RWPE2 (cell line): ENCODE measurements at regions not wholly inside any gene's neighbourhood (a gene's known extent, or its start where the extent isn't known, plus 50 kb on each side); places are given as distances from the start of the nearest gene placed in this dataset.
A peak's percentile ranks its signal among the peaks of the same experiment; 100 is the strongest.

Source experiments
- ATAC-seq: fragments of 200-7000 bp; cut with Tn5 transposase; 3 replicates; pipeline ENCODE4 v1.9.1; 2021; ENCODE audit warnings: low read depth
- DNase-seq: peaks from one replicate; pipeline ENCODE4 v3.0.0-alpha.2; 2020; ENCODE audit warnings: low spot score
- H3K27ac ChIP-seq: fragments of 450-650 bp; 2 replicates; pipeline ENCODE4 v1.5.1; 2017; ENCODE audit warnings: mild to moderate bottlenecking; ENCODE audit not compliant: poor library complexity, severe bottlenecking
- H3K27me3 ChIP-seq: fragments of 250-450 bp; sonication (Bioruptor Pico); 2 replicates; pipeline ENCODE4 v1.5.1; 2021; ENCODE audit warnings: mild to moderate bottlenecking, moderate library complexity; ENCODE audit not compliant: insufficient read depth, poor library complexity, severe bottlenecking
- H3K36me3 ChIP-seq: fragments of 250-450 bp; sonication (Bioruptor Pico); 2 replicates; pipeline ENCODE4 v1.5.1; 2020; ENCODE audit warnings: low read depth, mild to moderate bottlenecking, moderate library complexity
- H3K4me1 ChIP-seq: fragments of 250-450 bp; sonication (Bioruptor Pico); 2 replicates; pipeline ENCODE4 v1.5.1; 2021; ENCODE audit warnings: mild to moderate bottlenecking, moderate library complexity; ENCODE audit not compliant: insufficient read depth, poor library complexity, severe bottlenecking
- H3K4me3 ChIP-seq: fragments of 250-450 bp; sonication (Bioruptor Pico); 2 replicates; pipeline ENCODE4 v1.5.1; 2021; ENCODE audit warnings: mild to moderate bottlenecking, moderate library complexity; ENCODE audit not compliant: severe bottlenecking
- H3K9me3 ChIP-seq: fragments of 250-450 bp; sonication (Bioruptor Pico); 2 replicates; pipeline ENCODE4 v1.5.1; 2021; ENCODE audit warnings: mild to moderate bottlenecking, moderate library complexity; ENCODE audit not compliant: severe bottlenecking
- TF ChIP-seq, protein P1 (sequence below): fragments of 450-650 bp; IDR thresholded peaks from one replicate; pipeline ENCODE4 v1.5.1; 2017; ENCODE audit warnings: mild to moderate bottlenecking, moderate library complexity; ENCODE audit not compliant: poor library complexity, severe bottlenecking

DNA sequence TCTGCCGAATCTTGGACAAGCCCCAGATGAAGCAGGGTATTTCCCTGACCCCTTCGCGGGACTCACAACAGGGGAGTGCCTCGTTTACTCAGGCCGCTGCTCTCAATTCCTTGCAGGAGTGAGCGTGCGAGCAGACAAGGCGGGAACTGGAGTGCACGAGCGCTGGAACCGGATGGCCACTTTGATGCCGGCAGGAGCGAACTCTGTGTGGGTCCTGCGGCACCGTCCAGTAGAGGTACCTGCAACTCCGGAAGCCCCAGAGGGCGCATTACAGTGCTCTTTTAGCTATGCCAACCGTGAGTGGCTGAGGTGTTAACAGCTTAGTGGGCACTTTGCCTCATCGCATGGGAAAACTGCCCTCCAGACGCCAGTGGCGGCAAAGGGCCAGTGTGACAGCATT lies 182.3 kb upstream of the ANO3 start:
- DNase-seq (no peak), ATAC-seq (no peak)
- TF ChIP-seq, protein P1, sequence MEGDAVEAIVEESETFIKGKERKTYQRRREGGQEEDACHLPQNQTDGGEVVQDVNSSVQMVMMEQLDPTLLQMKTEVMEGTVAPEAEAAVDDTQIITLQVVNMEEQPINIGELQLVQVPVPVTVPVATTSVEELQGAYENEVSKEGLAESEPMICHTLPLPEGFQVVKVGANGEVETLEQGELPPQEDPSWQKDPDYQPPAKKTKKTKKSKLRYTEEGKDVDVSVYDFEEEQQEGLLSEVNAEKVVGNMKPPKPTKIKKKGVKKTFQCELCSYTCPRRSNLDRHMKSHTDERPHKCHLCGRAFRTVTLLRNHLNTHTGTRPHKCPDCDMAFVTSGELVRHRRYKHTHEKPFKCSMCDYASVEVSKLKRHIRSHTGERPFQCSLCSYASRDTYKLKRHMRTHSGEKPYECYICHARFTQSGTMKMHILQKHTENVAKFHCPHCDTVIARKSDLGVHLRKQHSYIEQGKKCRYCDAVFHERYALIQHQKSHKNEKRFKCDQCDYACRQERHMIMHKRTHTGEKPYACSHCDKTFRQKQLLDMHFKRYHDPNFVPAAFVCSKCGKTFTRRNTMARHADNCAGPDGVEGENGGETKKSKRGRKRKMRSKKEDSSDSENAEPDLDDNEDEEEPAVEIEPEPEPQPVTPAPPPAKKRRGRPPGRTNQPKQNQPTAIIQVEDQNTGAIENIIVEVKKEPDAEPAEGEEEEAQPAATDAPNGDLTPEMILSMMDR, result no peak
- Histone ChIP-seq H3K4me3 (no peak overlapping the region), H3K4me1 (no peaks in the 10 kb centered on the region), H3K27ac (no peak overlapping the region), H3K36me3 (no peaks in the 10 kb centered on the region), H3K27me3 (no peaks in the 10 kb centered on the region), H3K9me3 (no peaks in the 10 kb centered on the region)

DNA sequence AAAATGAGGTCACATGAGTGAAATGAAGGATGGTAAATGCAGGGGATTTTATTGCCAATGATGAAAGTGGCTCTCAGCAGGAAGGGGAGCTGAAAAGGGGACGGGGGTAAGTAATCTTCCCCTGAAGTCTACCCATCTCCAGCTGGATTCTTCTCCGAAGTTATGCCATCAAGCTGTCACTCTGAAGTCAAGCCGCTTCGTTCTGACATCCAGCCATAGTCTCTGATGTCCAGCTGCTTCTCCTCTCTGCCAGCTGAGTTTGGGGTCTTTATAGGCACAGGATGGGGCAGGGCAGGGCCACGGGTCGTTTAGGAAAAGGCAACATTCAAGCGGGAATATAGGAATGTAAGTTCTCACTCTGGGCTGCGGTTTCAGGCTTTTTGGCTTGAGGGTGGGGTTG lies 181.9 kb upstream of the ANO3 start:
- TF ChIP-seq, protein P1, result no peak
- DNase-seq (no peak), ATAC-seq (no peak)
- H3K4me1 ChIP-seq, result no peaks in the 10 kb centered on the region
- no peaks in the 10 kb centered on the region for H3K27me3 ChIP-seq
- H3K36me3 ChIP-seq, result no peaks in the 10 kb centered on the region
- no peak overlapping the region for H3K4me3 ChIP-seq
- H3K27ac ChIP-seq, result no peak overlapping the region
- no peaks in the 10 kb centered on the region for H3K9me3 ChIP-seq

DNA sequence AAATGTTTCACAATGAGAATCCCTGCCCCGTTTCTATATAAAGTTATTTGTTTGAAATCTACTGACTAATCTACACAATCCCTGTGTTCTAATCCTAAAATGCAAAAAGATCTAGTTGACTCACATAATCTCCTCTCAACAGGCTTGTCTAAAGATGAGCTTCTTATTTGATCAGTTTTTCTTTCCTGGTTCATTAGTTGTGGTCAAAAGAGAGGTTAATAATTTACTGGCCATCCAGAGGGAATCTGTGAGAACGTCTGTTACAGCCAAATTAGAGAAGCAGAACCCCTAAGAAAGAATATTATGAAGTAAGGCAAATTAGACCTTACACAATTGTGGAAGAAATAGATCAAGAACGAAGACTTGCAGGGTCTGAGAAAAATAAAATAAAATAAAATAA lies 173.7 kb upstream of the ANO3 start:
- Histone ChIP-seq H3K27ac (no peak overlapping the region), H3K4me1 (no peaks in the 10 kb centered on the region), H3K36me3 (no peaks in the 10 kb centered on the region), H3K27me3 (no peaks in the 10 kb centered on the region), H3K9me3 (no peaks in the 10 kb centered on the region), H3K4me3 (no peak overlapping the region)
- TF ChIP-seq, protein P1, result no peak
- DNase-seq (no peak), ATAC-seq (no peak)

DNA sequence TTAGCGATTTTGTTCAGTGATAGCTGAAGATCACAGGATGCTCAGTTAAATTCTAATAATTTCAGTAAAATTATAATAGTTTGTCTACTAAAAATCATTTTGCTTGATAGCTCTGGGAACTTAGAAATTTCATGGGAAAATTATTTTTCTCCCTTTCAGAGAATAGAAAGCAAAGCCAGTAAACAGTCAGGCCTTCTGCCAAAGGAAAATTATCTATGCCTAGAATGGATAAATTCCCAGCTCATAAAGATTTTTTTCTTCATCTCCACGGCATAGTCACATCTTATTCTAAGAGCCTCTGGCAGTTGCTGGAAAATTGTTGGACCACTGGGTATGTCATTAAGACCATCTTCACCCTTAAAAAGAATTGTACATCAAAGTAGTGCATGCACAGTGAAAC lies 169.6 kb upstream of the ANO3 start:
- no peak for ATAC-seq
- TF ChIP-seq, protein P1, result no peak

DNA sequence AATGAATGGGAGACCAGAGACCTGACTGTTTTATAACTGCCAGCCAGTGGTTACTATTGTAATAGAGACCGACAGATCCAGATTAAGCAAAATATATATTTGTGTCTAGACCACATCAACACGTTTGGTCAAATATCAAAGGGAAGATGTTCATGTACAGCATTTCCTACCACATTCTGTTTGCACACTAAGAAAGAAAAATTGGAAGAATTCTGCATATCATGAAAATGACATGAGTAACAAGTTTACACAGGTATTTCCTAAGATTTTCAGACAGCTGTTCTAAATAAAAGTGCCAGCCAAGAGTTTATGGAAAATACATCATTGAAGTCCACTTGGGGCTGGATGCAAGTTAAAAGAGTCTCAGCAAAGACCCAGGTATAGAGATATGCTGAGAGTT lies 145.5 kb upstream of the ANO3 start:
- no peak overlapping the region for H3K4me3 ChIP-seq
- no peak for DNase-seq
- TF ChIP-seq, protein P1, result no peak

More for the DNA sequence above, 169.6 kb upstream of the ANO3 start:
- no peak overlapping the region for H3K27ac ChIP-seq
- no peak overlapping the region for H3K4me3 ChIP-seq
- no peaks in the 10 kb centered on the region for H3K27me3 ChIP-seq
- H3K9me3 ChIP-seq, result no peaks in the 10 kb centered on the region
- DNase-seq, result no peak
- no peaks in the 10 kb centered on the region for H3K36me3 ChIP-seq
- H3K4me1 ChIP-seq, result no peaks in the 10 kb centered on the region

More for the DNA sequence above, 145.5 kb upstream of the ANO3 start:
- no peaks in the 10 kb centered on the region for H3K27me3 ChIP-seq
- H3K36me3 ChIP-seq, result no peaks in the 10 kb centered on the region
- H3K9me3 ChIP-seq, result no peaks in the 10 kb centered on the region
- peak overlapping the region; percentile 78 for H3K27ac ChIP-seq
- H3K4me1 ChIP-seq, result peaks cover 39% of the 10 kb centered on the region
- ATAC-seq, result peak; percentile 59; the same call in 2 of the 3 replicates
